GM21717 (cell line): ENCODE measurements at regions not wholly inside any gene's neighbourhood (a gene's known extent, or its start where the extent isn't known, plus 50 kb on each side); places are given as distances from the start of the nearest gene placed in this dataset.

ENCODE experiments used
- ATAC-seq: cut with Tn5 transposase; IDR thresholded peaks from one replicate; pipeline ENCODE4 v1.9.1; 2021; ENCODE audit warnings: mild to moderate bottlenecking, moderate library complexity; ENCODE audit not compliant: unreplicated experiment

- no peak for ATAC-seq
These were observed 348.9 kb upstream of the MARCKS start for GRCh38 chr6:113508249-113508648.

DNA sequence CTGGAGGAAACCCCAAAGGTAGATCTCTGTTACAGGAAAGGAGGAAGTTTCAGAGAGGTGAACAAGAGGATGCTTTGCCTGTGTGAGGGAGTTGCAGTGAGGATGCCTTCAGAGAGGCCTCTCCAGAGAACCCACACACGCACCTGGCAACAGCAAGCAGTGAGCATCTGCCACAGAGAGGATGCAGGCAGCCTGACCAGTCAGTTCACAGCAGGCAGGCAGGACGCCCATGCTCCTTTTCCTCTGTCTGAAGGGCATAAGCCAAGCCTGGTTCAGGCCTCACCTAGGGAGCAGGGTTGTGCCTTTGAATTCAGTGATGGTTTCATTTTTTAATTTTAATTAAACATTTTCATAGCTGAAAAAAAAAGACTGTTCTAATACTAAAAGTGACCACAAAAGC, 346.0 kb upstream of the MARCKS start:
- no peak for ATAC-seq

DNA sequence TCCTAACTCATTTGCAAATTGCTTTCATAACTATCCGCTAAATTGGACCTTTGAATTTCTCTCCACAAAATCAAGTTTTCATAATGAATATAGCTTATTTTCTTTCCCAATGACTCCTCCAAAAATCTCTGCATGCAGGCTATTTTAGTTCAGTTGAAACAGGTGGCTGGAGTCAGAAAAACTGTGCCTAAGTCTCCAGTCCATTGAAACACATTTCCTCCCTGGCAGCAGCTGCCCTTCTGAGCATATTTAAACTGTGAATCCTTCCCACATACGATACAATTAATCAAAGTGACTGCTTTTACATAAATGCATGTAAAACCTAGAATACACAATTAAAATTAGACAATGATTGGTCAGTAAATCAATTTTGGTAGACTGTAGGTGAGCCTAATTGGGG, 344.6 kb upstream of the MARCKS start:
- ATAC-seq: no peak

- no peak for ATAC-seq
These were observed 344.1 kb upstream of the MARCKS start for GRCh38 chr6:113513086-113513485.

GRCh38 chr6:113522376-113522775, 334.8 kb upstream of the MARCKS start:
- no peak for ATAC-seq

DNA sequence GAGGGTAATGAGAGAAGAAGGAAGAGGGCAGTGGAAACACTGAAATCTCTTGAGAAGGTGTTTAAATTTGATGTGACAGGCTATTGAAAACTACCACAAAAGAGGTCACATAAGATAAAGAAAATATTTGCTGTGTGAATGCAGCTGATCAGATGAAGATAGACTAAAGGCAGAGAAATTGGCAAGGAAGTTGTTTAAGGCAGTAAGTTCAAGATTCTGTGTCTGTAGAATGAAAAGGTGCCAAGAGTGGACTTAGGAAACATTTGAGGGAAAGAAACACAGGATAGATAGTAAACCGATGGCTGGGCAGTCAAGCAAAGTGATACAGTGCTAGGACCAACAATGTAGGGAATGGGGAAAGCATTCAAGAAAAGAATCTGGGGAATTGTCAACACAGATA, 332.3 kb upstream of the MARCKS start:
- no peak for ATAC-seq

GRCh38 chr6:113526553-113526952, 330.6 kb upstream of the MARCKS start:
- ATAC-seq: no peak

DNA sequence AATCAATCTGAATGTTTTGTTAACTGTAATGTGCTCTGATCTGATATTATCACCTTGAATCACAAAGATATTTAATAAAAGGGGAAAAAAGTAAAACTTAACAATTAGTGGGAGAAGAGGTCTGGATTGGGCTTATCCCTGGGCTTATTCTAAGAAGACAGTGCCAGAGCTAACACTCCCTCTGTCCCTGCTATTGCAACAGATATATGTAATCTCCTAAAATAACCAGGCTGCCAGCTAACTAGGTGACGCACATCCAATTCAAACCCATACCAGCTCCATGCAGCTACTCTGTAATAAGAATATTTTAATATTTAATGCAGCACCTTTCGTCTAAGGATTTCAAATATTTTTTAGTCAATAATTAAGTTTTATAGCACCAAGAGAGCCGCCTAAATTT, 330.1 kb upstream of the MARCKS start:
- ATAC-seq: no peak

GRCh38 chr6:113528111-113528510, 329.0 kb upstream of the MARCKS start:
- ATAC-seq: no peak

DNA sequence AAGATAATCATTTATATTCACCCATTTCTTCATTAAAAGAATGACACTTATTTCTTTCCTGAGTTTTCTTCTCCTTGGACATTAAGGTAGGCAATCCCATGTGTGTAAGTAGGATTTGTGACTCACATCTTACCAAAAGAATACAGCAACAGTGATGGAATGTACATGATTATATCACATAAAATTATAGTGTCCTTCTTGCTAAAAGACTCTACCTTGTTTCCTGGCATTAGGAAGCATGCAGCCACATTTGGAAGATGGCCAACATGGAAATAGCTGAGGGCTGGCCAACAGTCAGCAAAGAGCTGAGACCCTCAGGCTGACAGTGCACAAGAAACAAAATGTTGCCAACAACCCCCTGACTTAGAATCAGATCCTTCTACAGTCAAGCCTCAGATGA, 327.9 kb upstream of the MARCKS start:
- no peak for ATAC-seq

GRCh38 chr6:113529879-113530278, 327.3 kb upstream of the MARCKS start:
- no peak for ATAC-seq

- no peak for ATAC-seq
These were observed 326.4 kb upstream of the MARCKS start for GRCh38 chr6:113530769-113531168.

DNA sequence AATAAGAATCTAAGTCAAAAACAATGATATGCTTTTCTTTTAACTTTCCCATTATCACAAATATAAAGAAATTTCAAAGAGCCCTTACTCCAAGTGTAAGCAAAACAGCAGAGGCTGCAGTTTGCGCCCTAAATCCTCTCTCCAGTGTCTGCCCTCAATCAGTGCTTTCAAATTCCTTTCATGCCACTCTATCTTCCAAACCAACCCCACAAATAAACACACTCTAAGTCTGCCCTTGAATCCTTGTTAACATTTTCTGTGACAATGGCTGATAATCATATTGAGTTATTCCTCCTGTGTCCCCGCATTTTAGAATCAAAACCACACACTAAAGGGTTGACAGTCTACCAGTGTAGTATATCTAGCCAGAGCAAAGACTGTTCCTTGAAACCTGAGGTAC, 317.9 kb upstream of the MARCKS start:
- ATAC-seq: no peak

- ATAC-seq: no peak
These were observed 317.5 kb upstream of the MARCKS start for GRCh38 chr6:113539623-113540022.

- no peak for ATAC-seq
These were observed 316.7 kb upstream of the MARCKS start for GRCh38 chr6:113540466-113540865.

- no peak for ATAC-seq
These were observed 306.0 kb upstream of the MARCKS start for GRCh38 chr6:113551168-113551567.

- no peak for ATAC-seq
These were observed 300.4 kb upstream of the MARCKS start for GRCh38 chr6:113556775-113557174.

GRCh38 chr6:113558431-113558830, 298.7 kb upstream of the MARCKS start:
- ATAC-seq: no peak

GRCh38 chr6:113558966-113559365, 298.2 kb upstream of the MARCKS start:
- no peak for ATAC-seq

GRCh38 chr6:113560376-113560775, 296.8 kb upstream of the MARCKS start:
- no peak for ATAC-seq

DNA sequence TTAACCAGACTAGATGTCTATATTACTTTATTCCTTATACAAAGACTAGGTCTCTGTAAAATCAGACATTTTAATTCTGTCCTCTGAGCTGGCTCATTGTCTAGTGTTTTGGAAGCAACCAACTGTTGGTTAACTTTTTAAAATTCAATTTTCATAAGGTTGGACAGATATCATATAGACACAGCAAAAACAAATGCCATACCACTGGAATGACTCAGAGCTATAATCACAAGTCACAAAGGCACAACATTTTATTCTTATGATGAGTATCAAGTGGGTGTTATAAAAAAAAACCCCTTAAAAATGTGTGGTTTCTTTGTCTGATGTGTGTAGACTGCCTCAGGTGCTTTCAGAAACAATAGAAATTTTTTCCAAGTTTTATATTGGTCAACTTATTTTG, 296.2 kb upstream of the MARCKS start:
- no peak for ATAC-seq

GRCh38 chr6:113562248-113562647, 294.9 kb upstream of the MARCKS start:
- ATAC-seq: no peak

GRCh38 chr6:113564371-113565171, 292.6 kb upstream of the MARCKS start:
- ATAC-seq: peak; percentile 71
